HT1080 (cell line): ENCODE measurements at regions not wholly inside any gene's neighbourhood (a gene's known extent, or its start where the extent isn't known, plus 50 kb on each side); places are given as distances from the start of the nearest gene placed in this dataset.
"Not testable (repeated sequence)": the region's sequence is repeated elsewhere in the genome, so short reads cannot be mapped to it uniquely, and the experiment has no call there.

Experiments used
- DNase-seq: peaks from one replicate; pipeline ENCODE4 v3.0.0-alpha.2; 2015; ENCODE audit warnings: low read depth

DNA sequence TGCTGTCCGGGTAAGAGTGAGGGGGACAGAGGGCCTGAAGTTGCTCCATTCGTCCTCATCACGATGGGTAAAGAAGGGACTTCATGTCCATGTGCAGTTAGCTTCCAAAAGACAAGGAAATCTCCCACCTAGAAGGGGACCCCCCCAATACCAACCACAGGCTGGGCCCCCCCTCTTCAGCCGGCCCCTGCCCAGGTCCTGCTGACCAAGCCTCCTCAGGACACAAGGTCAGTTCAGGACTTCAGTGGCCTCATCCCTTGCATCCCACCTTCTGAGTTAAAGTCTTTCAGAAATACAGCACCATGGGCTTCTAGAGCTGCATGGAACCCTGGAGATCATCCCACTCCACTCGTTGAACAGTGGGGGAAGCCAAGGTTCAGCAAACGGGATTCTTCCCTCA lies 115.4 kb upstream of the ERG start:
- DNase-seq: no peak

DNA sequence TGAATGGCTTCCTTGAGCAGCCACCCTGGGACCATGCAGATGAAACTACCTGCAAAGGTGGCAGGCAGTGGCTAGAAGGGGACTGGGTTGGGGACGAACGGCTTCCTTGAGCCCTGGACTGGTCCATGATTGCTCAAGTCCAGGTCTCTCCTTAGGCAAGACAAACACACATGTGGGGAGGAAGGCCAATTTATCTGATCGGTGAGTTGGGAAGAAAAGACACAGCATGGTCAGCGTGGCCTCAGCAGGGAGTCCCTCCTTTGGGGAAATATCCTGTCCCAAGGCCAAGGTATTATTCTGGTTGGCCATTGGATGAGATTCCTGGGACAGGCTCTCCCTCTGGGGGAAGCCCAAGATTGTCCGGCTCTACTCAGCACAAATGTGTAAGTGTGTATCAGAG lies 116.3 kb upstream of the ERG start:
- DNase-seq: no peak

DNA sequence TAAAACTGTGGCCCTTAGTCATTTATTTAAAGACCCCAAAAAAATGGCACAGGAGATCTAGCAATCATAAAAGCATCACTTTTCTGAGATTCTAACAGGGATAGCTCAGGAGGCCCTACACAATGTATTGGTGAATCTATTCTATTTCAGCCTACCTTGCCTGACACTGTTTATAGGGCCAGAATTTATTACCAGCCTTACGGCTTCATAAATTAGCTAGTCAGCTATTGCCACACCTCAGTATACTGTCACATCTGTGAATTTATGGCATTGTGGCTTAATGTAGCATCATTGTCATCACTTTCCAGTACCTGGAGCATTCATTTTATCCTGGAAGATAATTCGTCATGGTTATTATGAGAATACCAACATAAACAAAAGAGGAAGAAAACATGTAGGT lies 121.2 kb upstream of the ERG start:
- no peak for DNase-seq

DNA sequence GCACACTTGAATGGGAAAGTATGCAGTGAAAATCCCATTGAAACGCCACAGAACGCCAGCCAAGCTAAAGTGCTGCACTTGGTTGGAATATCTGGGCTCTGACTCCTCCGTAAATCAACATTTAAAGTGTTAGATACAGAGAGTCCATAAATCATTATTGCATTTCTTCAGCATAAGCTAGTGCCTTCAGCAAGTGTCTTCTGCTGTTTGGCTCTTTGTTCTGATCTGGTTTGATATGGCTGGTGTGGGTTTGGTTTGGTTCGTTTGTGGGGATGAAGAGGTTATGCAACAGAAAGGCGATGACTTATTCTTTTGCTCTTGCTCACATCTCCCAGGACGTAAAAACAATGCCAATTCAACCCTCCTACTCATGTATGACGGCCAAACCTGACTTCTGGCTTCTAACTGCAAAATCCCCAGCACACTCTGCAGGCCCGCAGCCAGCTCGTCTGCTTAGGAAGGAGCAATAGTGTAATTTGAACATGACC lies 121.8 kb upstream of the ERG start:
- DNase-seq: no peak

DNA sequence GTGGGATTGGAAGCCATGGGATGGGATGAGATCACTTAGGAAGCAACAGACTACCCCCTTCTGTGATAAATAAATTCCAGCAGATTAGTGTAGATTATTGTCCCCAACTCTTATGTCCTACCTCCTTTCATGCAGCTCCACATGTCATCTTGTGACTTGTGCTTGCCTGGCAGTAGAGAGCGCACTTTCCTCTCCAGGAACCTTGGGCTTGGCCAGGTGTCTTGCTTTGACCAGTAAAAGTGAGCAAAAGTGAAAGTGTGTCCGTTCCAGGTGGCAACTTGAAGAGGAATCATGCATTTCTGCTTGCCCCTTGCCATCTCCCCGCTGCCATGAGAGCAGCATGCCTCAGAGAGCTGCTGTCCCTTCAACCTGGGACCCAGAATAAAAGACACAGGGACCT lies 122.9 kb upstream of the ERG start:
- no peak for DNase-seq

DNA sequence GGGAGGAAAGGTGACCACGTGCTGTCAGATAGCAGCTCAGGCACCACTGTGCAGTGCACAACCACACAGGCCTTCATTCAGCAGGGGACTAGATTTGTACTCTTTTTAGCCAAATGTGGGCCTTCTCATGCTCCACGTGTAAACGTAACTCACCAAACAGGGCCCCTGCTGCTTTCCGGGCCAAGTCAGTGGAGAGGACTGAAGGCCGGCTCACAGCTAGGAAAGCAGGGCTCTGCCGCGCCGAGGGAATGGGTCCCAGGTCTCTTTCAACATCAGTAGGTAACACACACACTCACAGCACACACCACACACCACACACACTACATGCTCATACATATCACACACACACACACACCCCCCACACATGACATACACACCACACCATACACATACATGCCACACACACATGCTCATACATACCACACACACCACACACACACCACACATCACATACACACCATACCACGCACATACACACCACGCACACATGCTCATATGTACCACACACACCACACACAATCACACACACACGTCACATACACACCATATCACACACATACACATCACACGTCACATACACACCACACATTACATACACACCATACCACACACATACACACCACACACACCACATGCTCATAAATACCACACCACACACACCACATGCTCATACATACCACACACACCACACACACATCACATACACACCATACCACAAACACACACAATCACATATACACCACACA lies 124.0 kb upstream of the ERG start:
- DNase-seq: no peak

DNA sequence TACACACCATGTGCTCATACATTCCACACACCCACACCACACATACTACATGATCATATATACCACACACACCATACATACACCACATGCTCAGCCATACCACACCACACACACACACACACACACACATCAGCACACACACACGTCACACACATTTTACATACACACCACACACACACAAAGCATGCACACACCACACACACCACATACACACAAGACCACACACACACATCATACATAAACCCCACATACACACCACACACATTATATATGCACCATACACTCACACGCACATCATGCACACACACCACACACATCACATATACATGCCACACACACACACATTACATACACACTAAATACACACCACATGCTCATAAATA lies 124.5 kb upstream of the ERG start:
- no peak for DNase-seq

DNA sequence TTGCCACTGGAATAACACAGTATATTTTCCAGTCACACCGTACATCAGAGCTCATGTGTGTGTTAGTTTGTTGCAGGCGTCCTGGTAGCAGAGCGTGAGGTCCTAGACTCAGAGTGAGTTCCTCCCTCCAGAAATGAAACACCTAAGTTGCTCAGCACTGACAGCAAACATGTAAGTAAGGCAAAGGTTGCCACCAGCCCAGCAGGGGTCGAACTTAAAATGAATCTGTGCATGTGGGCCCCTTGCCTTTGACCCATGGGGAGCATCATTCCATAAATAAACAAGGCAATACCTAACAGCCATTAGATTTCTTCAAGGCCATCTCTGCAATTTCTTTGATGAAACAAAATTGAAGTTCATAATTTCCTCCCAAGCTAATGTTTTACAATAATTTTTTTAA lies 125.3 kb upstream of the ERG start:
- no peak for DNase-seq

DNA sequence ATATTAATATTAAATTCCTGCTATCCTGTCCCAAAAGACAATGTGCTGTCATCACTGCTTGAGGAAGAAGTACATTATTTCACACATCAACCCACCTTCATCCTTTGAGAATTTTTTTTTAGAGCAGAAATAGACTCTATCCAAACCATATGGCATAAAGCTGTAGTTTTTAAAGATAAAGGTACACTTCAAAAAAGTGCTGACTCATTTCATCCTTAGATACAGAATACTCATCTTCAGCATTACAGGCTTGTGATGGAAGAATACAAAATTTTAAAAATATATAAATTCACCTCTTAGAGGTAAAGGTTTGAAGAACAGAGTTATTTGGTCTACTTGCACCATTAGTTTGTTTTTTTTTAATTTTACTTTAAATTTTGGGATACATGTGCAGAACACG lies 126.7 kb upstream of the ERG start:
- no peak for DNase-seq

DNA sequence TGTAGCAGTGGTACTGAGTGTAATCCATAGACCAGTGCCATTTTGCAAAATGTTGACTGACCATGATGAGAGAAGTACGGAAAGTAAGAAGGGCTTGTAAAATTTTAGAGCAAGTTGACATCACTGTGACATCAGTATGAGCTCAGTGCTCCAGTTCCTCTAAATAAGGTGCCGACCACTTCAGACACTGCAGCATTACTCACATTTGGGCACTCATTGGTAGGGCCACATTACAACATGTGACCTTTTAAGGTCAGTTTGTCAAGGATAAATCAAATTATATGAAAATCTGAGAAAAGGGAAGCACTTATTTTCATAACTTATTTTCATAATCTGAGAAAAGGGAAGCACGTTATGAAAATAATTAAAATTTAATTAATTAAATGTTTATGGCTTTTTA lies 128.0 kb upstream of the ERG start:
- DNase-seq: no peak

DNA sequence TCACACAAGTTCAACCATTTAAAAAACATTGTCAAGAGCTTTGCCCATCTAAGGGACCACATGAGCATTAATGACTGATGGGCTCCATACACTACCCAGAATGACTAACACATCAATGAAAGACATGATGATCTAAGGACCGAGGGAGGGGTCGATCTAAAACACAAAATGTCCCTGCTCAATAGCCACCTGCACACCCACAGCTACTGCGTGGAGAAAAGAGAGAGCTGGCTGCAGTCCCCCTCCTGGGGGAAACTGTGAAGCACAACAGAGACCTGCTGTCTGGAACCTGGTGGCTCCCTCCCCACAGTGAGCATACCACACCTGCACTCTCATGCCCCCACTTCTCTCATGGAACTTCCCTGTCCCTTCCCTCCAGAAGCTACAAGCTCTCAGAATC lies 130.1 kb upstream of the ERG start:
- DNase-seq: no peak

DNA sequence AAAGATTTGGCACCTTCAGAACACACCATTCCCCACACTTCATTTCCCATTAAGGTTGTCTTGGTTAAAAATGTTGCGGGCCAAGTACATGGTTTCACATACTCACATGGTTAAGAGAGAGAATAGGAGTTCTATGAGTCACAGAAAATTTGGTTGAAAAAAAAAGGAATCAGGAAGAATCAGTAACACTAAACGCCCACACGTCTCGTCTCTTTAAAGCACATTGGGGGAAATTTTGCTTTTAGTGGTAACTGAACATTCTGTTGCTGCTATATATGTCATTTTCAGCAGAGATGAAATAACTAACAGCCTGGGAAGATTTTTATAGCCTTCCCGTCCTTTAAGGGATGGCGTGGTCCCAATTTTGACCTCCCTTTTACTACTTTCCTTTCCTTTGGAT lies 132.9 kb upstream of the ERG start:
- no peak for DNase-seq

DNA sequence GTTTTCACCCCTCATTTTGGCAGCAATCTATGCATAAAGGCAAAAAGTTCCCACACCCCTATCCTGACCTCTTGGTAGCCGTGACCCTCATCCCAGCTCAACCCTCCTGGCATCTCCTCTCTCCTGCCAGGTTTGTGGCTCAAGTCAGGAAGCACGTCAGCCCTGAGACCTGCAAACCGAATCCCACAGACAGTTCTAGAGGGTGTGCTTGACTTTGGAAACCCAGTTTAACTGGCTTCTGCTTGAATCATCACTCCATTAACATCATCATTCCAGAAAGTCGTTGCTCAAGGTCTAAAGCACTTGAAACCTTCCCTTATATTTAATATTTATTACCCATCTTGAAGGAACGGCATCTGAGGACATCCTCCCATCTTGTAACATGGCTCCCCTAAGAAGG lies 133.4 kb upstream of the ERG start:
- no peak for DNase-seq

DNA sequence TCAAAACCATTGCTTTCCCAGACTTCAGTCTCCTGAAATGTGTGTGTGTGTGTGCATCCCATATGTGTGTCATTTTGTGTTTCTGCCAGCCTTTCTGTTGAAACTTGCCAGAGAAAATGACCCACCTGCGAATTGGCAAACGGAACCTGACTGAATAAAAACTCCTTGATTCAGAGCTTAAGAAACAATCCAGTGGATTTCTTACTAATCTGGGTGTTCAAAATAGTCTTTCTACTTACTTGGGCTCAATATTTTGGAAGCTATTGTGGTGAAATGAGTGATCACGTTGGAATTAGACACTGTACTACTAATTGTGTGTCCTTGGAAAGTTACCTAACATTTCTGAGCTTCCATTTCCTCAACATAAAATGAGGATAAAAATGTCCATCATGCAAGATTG lies 138.9 kb upstream of the ERG start:
- no peak for DNase-seq

DNA sequence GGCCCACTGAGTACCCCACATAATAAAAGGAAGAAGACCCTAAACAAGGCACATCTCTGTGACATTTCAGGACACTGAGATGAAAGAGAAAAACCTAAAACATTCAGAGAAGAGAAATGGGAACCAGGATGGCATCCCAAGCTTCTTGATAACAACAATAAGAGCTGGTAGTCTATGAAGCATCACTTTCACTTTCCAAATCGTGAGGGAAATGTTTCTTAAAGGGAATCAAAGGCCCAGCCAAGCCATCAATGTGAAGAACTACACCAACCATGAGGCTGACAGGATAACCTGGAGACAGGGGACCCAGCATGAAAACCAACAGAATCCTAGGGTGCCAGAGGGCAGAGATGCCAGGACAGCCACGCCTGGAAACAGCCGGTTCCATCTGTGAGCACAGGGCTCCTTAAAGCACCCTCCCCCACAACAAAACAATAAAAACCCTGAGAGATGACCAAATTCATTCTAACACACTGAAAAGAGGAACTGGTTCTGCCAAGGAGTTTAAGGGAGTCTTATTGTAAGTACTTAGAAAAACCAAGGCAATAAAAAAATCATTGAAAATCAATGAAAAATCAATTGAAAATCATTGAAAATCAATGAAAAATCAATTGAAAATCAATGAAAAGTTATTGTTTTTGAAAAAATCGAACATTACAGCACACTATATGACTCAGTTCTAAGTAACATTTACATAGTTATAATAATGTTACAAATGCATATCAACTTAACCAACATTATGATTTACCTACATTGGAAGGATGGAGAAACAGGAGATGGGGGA lies 141.5 kb upstream of the ERG start:
- no peak for DNase-seq

DNA sequence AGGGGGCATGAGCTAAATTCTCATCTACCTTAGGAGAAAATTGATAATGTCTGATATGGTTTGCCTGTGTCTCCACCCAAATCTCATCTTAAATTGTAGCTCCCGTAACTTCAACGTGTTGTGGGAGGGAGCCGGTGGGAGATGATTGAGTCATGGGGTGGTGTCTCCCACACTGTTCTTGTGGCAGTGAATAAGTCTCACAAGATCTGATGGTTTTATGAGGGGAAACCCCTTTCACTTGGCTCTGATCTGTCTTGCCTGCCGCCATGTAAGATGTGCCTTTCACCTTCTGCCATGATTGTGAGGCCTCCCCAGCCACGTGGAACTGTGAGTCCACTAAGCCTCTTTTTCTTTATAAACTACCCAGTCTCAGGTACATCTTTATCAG lies 142.1 kb upstream of the ERG start:
- not testable (repeated sequence) for DNase-seq

DNA sequence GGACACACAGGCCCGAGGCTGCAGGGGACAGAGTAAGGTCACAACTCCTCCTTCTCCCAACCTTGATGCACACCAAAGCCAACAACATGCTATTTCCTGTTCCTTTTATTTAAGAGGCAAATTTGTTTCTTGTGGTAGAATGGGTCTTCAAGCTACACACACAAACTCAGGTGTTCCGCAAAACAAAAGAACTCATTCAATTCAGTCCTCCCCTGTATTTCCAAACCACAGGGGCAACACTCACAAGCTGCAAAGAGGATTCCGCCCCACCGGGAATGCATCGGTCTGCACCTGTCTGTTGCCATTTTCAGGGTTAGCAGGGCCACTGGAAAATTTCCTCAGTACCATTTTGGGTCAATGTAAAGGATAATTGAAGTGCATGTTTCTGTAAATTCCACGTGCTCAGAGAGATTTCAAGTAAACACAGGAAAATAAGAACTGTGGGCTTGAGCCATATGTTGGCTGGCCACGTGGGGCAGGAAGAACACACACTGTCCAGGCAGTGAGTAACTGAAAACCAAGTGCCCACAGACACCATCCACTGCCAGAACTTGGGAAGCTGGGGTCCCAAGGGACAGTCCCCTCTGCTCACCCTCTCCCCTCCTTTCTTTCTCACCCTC lies 145.2 kb upstream of the ERG start:
- DNase-seq: no peak

DNA sequence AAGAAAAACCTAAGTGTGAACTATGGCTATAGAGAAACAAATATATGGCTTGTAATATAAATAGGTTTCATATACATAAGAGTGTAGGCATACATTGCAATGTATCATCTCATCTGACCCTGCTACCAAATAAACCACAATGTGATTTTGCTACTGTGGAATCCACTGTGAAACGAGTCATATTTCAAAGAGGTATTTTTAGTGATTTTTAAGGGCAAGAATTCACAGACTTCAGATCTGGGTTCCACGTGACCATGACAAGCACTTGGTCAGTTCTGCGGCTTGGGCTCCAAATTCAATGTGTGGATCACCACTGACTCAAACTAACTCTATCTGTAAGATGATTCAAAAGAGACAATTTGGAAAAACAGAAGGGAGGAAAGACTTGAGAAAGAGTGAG lies 147.0 kb upstream of the ERG start:
- DNase-seq: peak; percentile 62

DNA sequence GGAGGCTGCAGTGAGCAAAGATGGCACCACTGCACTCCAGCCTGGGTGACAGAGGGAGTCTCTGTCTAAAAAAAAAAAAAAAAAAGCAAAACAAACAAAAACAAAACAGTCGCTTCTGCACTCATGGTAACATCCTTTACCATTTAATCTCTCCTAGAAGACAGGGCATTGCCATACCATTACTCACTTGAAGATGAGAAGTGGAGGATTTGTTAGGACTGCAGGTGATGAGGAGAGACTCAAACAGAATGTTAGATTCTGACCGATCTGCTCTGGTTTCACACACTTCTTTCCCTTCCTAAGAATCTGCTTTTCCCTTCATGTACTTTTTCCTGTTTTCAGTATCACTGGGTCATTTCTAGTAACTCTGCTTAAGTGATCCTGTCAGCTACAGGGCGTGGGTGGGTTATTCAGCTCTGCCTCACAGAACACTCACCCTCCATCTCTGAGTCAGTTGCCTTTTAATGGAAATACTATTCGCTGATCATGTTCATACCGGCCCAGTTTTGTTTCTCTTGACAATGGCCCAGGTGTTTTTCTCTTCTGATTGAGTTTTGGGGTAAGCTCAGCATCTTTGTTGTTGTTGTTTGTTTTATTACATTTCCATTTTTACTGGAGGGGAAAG lies 148.0 kb upstream of the ERG start:
- no peak for DNase-seq

DNA sequence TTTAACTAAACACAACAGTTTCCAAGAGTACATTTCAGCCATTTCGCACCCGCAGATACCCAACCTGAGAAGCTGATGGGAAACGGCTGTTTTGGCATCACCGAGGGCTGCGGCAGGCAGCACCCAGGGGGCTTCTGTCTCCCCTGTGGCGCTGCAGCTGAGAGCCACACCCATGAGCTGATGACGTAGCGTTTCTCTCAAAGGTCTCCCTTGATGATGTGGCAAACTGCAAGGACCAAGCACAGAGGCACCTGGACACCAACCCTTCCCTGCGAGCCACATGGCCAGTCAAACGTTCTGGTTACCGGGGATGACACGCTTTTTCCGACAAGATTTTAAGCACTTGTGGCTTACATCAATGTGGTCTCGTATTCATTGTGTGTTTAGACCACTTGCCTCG lies 150.8 kb upstream of the ERG start:
- no peak for DNase-seq

DNA sequence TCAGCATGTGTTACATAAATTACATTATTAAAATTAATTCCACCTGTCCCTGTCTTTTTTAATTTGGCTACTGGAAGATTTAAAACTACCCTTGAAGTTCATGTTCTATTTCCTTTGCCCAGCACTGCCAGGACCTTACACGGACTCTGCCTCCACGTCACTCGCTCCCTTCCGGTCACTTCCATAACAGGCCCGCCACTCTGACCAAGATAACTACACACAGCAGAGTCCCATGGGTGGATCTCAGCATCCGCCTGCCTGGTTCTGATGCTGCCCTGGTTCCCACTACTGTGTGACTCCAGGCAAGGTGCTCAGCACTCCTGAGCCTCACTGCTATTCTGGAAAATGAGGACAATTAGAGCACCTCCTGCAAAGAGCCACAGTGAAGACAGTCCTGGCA lies 153.3 kb upstream of the ERG start:
- no peak for DNase-seq

DNA sequence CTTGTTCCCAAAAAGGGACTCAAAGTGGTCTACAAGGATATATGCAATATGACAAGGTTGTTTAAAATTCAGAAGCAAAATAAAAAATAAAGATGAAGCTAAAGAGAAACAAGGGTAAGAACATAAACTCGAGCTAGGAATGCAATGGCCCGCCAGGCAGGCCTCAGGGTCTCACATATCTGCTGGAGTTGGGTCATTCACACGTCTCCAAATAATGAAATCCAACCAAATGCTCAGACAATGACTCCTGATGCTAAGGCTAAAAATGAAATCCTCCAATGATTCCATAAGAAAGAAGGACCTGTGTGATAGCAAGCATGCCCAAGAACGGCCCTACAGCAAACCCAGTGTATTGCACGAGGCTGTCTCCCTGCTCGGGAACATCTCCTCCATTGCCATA lies 153.3 kb upstream of the ETS2 start:
- DNase-seq: no peak
